GM19324 (cell line): ENCODE measurements at regions not wholly inside any gene's neighbourhood (a gene's known extent, or its start where the extent isn't known, plus 50 kb on each side); places are given as distances from the start of the nearest gene placed in this dataset.
"Not testable (repeated sequence)": the region's sequence is repeated elsewhere in the genome, so short reads cannot be mapped to it uniquely, and the experiment has no call there.

Source experiments
- ATAC-seq: cut with Tn5 transposase; IDR thresholded peaks from one replicate; pipeline ENCODE4 v1.9.1; 2021; ENCODE audit warnings: mild to moderate bottlenecking, moderate library complexity; ENCODE audit not compliant: unreplicated experiment, low FRiP score

DNA sequence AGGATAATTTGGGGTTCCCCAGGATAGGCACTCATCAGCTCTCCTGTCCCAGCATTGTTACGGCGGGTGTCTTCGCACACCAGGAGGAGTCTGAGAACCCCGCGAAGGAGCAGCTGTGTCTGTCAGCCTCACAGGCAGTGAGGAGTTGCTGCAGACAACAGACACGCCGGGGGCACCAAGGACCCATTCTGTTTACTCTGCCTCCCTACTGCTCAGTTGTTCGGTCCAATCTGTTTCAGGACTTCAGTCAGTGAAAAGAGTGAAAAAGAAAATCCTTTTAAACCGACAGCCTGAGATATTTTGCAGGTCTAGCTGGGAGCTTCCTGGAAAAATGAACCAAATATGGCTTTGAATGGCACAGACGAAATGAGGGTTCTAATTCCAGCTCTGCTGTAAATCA lies 288.4 kb downstream of the OMA1 start:
- no peak for ATAC-seq

DNA sequence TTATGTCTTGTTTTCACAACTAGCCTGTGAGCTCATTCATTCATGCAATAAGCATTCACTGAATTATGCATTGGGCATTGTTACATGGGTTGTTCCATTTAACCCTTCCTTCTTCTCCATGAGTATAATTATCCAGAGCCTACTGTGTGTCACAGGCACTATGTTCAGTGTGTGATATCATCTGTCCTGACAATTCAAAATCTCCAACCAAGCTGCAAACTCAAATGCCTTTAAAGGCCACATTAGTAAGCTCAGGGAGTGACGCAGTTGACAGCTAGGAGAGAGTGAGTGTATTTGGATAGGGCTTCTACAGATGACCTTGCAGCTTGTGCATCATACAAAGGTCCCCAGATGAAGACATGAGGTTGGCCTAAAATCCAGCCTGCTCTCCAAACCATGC lies 289.5 kb downstream of the OMA1 start:
- ATAC-seq, result no peak

DNA sequence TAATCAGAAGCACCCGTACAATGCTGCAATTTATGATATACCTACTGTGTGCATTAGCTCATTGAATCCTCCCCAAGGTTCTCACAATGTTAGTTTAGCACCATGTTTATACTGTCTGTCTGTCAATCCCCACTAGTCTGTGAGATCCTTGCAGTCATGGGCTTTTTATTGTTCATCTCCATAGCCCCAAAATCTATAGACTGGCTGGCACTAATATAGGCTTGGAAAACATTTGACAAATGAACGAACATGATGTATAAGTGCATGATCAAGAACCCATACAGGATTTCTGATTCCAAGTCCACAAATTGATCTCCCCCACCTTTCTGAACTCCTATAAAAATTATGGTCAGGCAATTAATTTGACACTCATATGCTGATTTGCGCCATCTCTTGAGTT lies 290.0 kb downstream of the OMA1 start:
- no peak for ATAC-seq

DNA sequence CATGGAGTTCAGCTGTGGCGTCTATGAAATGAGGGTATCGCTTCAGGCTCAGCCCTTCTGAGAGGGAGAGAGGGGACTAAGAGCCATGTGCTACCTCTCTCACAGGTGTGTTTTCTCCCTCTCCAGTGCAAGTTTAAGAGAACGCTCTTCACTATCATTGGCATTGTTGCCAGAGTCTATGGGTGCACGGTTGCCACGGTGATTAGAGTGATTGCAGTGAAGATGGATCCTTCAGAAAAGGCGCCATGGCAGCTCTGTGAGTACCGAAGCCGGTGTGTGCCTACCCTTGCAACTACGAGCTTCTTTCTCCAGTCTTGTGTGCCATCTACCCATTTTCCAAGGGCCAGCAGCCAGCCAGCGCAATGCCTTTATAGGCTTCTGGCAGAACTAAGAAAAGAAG lies 290.5 kb downstream of the OMA1 start:
- ATAC-seq, result no peak

DNA sequence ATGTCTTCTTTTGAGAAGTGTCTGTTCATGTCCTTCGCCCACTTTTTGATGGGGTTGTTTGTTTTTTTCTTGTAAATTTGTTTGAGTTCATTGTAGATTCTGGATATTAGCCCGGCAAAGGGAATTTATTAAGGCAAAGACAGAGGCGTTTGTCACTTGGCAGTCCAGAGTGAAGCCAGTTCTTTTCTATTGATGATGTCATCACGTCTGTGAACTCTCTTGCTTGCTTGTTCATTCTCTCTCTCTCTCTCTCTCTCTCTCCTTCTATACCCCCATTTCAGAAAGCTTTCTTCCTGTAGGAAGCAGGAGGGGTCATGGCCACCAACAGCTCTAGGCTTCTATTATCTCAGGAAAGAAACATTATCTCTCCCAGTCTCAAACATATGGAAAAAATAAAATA lies 291.3 kb downstream of the OMA1 start:
- ATAC-seq, result no peak

DNA sequence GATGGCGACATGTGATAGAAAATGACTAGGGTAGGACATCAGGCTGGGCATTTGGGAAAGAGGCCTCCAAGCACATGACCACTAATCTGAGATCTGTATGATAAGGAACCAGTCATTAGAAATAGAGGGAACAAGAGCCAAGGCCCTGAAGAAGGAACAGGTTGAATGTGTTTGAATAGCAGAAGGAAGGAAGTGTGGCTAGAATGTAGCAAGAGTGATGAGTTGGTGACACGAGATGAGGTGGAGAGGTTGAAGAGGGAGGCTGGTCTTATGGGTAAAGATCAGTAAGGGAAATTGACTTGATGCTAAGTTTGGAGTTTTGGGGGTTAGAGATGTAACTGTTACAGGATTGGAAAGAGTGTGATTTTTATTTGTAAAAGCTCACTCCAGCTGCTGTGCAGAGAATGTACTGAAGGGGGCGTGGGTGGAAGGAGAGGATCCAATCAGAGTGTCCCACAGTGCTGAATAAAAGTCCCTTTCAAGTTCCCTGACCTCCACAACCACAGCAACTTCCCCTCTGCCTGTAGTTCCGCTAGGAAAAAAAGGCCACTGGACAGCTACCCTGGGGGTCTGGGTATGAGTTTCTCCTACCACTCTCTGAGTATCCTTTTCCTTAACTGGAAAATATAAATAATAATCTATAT lies 295.0 kb downstream of the OMA1 start:
- no peak for ATAC-seq

DNA sequence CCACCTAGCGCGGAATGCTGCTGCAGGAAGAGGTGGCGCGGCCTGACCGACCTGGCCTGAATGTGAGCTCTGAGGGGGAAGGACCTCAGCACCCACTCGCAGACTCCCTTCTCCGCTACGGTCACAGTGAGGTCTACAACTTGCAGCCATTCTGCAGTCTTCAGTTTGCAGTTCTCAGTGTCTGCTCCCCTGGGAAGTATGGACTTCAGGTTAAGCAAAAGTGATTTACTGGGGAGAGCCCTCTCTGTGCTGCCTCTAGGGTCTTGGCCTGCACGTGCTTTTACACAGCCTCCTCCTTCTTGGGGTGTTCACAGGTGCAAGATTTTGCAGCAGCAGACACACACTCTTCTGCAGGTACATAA lies 296.0 kb downstream of the OMA1 start:
- no peak for ATAC-seq

DNA sequence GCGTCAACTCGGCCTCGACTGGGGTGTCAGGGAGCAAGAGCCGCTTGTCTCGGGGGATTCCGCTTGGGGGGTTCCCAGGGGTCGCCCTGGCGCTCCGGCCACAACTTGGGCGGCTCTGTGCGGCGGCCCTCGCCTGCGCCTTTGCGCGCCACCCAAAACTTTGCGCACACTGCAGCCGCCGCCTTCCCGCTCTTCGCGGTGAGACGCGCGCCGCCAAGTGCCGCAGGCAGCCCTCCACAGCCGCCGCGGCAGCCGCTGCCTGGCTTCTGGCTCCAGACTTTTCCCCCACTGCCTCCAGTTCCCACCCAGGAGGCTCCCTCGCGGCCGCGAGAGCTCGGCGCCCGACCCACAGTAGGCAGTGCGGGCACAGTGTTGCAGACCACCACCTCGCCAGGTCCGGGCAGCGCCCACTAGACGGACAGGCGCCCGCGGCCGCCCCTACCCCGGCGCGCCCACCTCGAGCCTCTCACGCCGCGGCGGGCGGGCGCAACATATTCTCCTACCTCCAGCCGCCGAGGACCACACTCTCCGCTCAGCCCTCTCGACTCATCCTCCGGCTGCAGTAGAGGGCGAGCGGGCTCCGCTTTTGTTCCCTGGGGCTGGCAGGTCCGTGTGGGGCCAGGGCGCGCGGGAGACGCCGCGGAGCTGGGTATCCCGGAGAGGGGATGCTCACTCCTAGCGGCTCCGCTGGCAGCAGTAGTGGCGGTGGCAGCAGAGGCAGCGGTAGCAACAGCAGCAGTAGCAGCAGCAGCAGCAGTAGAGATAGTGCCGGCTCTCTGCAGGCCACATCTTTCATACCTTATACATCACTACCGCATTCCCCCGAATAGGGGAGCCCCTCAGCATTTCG lies 296.6 kb downstream of the OMA1 start:
- no peak for ATAC-seq

DNA sequence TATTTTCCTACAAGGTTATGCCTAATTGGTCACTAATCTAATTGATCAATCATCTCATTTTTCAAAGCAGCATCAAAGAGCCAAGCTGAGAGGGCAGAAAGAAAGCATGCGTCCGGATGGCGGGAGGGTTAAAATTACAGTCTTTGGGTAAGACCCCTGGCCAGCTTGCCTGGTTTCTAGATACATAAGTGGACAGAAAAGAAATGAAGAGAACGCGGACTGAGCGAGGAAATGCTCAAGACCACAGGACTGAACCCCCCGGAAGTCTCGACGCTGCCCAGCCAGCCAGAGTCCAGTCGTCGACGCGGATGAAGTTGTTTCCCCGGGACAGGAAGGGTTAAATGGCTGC lies 297.2 kb downstream of the OMA1 start:
- ATAC-seq, result no peak

DNA sequence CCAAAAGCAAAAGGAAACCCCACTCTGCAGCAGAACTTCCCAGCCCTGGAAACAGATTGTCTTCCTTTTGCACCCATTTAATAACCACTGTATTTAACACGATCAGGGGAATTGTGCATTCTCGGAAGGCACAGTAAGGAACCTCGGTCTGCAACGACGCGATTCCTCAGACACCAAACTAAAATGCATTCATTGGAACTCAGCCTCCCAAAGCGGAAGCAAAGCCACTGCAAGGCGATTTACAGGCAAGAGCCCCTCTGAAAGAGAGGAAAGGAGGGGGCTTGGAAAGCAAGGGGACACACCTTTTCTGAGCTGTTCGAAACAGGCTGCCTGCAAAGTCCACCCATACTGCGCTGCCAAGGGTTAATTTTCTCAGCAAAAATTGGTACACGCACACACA lies 297.7 kb downstream of the OMA1 start:
- no peak for ATAC-seq

DNA sequence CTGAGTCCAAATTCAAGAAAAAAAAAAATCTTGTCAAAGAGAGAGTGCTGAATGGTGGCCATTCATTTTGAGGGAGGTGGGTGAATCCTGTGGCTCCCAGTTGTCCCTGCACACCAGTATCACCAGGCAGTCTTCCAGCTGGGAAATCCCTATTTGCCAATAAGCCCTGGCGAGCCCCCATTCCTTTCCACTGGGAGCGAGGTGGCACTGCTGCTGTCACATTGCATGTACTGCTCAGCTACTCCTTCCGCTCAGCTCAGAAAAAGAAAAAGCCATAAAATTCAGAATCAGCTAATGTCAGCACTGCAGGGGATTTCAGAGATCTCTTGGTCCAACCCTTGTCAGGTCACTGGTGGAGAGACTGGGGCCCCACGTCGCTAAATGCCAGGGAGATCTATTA lies 298.5 kb downstream of the OMA1 start:
- ATAC-seq, result no peak

DNA sequence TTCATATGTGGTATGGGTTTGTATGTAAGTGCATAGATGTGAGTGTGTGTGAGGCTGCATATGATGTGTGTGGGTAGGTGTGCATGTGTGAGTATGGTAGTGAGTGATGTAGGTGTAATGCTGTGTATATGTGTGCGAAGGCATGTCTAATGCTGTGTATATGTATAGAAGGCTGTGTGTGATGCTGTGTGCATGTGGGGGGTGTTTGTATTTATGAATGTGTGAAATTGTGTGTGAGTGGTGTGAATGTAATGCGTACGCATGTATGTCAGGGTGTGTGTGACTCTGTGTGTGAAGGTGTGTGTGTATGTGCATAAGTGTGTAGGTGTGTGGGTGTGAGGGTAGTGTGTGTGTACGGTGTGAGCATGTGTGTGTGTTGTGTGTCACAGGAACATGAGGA lies 300.0 kb downstream of the OMA1 start:
- ATAC-seq, result no peak

DNA sequence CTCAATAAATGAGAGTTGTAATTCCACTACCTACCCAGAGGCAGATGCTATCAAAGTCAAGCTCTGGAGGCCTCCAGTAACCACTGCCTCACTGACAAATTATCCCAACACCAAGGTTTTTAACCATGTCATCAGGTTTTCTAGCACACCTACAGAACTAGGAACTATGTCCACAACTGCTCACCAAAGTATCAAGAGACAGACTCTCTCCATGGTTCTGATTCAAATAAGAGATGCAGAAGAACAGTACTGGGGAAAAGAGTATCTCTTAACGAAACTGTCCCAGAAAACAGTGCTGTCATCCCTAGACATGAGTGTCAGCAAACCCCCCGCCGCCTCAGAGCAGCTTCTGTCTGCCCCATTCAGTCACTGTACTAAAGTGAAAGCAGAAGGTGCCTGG lies 301.7 kb downstream of the OMA1 start:
- ATAC-seq, result no peak

DNA sequence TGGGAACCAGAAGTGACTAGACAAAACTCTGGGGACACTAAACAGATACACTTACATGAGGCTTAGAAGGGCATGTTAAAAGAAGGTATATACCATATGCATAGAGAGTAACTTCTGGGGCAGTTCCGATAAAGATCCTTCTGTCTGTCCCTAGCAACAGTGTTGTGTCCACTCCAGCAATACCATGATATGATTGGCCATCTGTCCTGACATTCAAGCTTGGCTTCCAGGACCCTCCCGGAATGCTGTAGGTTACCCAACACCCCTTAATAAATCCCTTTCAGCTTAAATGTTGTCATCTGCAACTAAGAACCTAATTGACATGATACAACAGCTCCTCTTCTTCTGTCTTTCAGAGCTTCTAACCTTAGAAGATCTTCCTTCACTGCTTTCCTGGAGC lies 307.7 kb downstream of the OMA1 start:
- ATAC-seq, result no peak

DNA sequence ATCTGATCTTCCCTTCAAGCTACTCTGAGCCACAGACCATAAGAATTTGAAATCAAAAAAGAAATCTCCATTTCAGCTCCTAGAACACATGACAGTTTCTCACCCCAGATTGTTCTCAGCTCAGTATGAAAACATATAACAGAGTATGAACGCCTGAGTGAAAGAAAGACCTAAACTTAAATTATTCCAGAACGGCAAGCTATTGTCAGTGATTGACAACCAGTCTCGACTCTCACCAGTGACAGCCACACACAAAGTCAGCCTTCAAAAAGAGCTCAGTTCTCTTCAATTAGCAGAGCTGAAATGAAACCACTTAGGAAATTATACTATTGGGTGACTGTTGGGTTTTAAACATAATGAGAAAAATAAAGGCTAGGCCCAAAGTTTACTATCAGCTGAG lies 312.8 kb downstream of the OMA1 start:
- no peak for ATAC-seq

DNA sequence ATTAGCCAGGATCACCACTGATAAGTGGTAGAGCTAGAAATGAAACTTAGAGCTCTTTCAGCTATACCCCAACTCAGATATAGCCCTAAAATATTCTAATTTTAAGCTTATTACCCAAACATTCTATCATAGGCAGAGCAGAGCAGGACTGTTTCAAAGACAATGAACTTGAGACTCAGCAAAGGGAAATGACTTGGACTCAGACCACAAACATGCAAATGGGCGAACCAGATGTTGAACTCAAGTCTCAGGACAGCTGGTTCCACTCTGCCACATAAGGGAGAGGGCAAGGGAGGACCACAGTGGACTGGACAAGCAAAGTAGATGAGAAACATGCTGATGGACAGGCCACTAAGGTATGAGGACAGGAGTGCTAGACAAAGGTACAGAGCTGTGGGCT lies 315.3 kb downstream of the OMA1 start:
- ATAC-seq, result peak; percentile 72

DNA sequence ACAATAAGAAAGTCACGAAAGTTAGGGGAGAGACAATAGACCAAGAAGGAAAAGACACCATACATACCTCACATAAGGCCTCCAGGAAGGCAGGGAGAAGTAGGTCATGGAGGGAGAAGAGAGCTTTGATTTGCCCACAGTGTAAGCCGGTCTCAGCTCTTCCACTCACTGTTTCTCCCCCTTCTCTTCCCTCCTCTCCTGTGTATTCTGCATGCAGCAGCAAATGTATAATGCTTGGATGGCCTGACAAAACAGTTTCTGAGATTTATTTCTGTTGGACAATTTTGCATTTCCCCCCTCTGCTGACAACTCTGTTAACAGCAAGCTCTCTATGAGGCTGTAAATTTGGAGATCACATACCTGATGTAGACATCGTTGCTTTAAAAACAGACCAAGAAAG lies 318.9 kb downstream of the OMA1 start:
- no peak for ATAC-seq

DNA sequence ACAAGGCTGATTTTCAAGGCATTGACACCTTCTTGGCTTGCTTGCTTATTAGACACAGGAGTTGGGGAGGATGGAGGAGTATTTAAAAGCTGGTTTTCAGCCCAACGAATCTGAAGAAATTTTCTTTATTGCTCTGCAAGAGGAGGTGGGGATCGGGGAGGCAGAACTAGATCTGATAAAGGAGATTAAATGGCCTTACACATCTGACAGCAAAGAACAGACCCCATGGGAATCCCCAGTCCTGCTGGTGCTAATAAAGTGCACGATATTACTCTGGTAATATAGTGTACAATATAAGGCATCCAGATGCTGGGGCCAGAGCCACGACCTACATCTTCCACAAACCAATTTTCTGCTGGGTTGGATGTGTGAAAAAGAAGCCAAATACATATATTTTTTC lies 323.0 kb downstream of the OMA1 start:
- ATAC-seq, result no peak

DNA sequence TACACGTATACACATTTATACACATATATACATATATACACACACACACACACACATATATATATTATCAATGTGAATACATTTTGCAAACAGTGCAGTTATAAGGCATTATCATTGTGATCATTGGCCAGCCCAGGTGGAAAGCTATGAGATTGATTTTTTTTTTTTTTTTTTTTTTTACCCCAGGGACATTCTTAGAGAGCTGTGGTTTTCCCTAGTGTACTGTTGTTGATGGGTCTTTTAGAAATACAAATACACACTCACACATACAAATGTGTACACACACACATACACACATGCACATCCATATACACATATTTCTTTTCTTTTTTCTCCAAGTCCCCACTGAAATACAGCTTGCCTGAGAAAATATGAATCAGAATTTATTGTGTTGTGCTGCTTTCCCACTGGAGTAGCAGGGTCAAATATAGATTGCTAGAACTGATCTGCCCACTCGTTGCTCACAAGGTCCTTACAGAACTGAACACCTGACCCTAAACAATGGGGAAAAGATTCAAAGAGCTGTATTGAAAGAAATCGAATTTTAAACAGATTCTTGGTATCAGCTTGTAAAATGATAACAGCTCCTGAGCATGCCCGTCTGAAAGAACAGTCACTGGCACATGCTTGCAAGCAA lies 325.6 kb downstream of the OMA1 start:
- ATAC-seq, result no peak

DNA sequence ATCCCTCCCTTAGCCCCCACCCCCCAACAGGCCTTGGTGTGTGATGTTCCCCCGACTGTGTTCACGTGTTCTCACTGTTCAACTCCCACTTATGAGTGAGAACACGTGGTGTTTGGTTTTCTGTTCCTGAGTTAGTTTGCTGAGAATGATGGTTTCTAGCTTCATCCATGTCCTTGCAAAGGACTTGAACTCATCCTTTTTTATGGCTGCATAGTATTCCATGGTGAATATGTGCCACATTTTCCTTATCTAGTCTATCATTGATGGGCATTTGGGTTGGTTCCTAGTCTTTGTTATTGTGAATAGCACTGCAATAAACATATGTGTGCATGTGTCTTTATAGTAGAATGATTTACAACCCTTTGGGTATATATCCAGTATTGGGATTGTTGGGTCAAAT lies 330.4 kb downstream of the OMA1 start:
- ATAC-seq, result not testable (repeated sequence)

DNA sequence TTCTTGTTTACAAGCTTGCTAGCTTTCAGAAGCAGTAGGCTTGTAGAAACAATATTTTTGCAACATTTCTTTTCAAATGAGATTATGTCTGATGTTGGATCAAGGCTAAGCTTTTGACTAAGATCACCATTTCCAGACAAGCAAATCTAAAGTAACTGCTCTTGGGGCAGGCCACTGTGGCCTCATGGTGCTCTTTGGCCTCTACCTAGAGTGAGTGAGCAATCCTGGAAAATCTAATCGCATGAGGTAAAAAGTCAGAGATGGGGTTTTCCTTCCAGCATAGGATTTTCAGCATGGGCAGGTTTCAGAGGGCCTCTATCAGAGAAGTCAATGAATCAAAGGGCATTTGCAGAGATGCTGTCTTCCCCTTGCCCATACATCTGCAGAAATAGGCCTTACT lies 331.9 kb downstream of the OMA1 start:
- no peak for ATAC-seq

DNA sequence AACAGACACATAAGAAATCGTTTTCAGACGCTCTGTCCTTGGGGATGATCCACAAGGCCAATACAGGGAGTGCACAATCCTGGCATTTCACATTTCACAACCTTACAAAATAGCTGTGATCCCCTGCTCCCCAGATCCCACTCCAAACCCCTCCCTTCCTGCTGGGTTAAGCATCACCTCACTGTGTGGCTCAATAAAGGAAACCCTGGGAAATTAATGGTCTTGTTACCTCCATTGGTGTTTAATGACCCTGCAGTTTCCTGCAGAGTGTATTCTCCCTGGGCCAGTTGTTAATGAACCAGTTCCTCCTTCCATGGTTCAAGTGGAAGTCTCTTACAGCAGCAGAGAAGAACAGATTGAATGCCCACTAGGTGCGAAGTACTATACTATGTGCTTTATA lies 334.7 kb downstream of the OMA1 start:
- ATAC-seq, result no peak
